ENCODE measurements at regions not wholly inside any gene's neighbourhood (a gene's known extent, or its start where the extent isn't known, plus 50 kb on each side); places are given as distances from the start of the nearest gene placed in this dataset.

- CTCF ChIA-PET: no interaction called here
- H3K27ac ChIP-seq (ENCODE audit: extremely low read depth, low read depth, low read length): no peak overlapping the region
- no peaks in the 10 kb centered on the region for H3K36me3 ChIP-seq (ENCODE audit: control insufficient read depth in 2 of 2, insufficient read depth in 1 of 2, low read length in 2 of 2)
- H3K9me3 ChIP-seq (ENCODE audit: control insufficient read depth, insufficient read depth, low read depth, low read length): no peaks in the 10 kb centered on the region
- TF ChIP-seq ZNF37A (tag by site-specific recombination; IDR thresholded peaks at IDR 0.05): no peak
- no peak for TF ChIP-seq ZNF302 (tag by site-specific recombination; IDR thresholded peaks at IDR 0.05; ENCODE audit: low read depth)
- no peak for TF ChIP-seq ZBTB49 (tag by site-specific recombination; IDR thresholded peaks at IDR 0.05; ENCODE audit: low read depth)
- TF ChIP-seq ZSCAN5A (tag by site-specific recombination; IDR thresholded peaks at IDR 0.05): no peak
- no peak for TF ChIP-seq REPIN1 (tag by site-specific recombination; IDR thresholded peaks at IDR 0.05; ENCODE audit: low read depth)
- TF ChIP-seq HOXD13 (CRISPR knock-in tag; IDR thresholded peaks at IDR 0.05; ENCODE audit: borderline replicate concordance): no peak
- no peak for TF ChIP-seq AEBP2 (tag by site-specific recombination; IDR thresholded peaks at IDR 0.05; ENCODE audit: borderline replicate concordance)
- TF ChIP-seq PRDM1 (tag by site-specific recombination; IDR thresholded peaks at IDR 0.05): no peak
- no peak for TF ChIP-seq OSR2 (tag by site-specific recombination; IDR thresholded peaks at IDR 0.05)
- TF ChIP-seq ZNF548 (tag by site-specific recombination; IDR thresholded peaks at IDR 0.05): no peak
- TF ChIP-seq ZNF366 (tag by site-specific recombination; conservative IDR thresholded peaks at IDR 0.05): no peak
- TF ChIP-seq ZNF221 (tag by site-specific recombination; IDR thresholded peaks at IDR 0.05; ENCODE audit: borderline replicate concordance): no peak
- TF ChIP-seq KLF17 (tag by site-specific recombination; IDR thresholded peaks at IDR 0.05): no peak
- no peak for TF ChIP-seq ZNF544 (tag by site-specific recombination; IDR thresholded peaks at IDR 0.05)
- TF ChIP-seq TSHZ1 (tag by site-specific recombination; IDR thresholded peaks at IDR 0.05; ENCODE audit: borderline replicate concordance): no peak
- no peak for TF ChIP-seq ZNF639 (tag by site-specific recombination; IDR thresholded peaks at IDR 0.05)
- TF ChIP-seq ZNF654 (tag by site-specific recombination; IDR thresholded peaks at IDR 0.05; ENCODE audit: low read depth): no peak
- no peak for TF ChIP-seq ZFP37 (tag by site-specific recombination; IDR thresholded peaks at IDR 0.05)
- TF ChIP-seq SP7 (tag by site-specific recombination; IDR thresholded peaks at IDR 0.05): no peak
- POLR2A ChIA-PET: no interaction called here
- no peak overlapping the region for H3K4me3 ChIP-seq (ENCODE audit: low read depth, low read length)
- H3K4me1 ChIP-seq (ENCODE audit: control insufficient read depth, insufficient read depth, low read length): no peaks in the 10 kb centered on the region
Observed at GRCh38 chr15:79523266-79523665, 91.1 kb downstream of the MINAR1 start.
